Type B pancreatic cell (in vitro differentiated cells): ENCODE measurements at regions not wholly inside any gene's neighbourhood (a gene's known extent, or its start where the extent isn't known, plus 50 kb on each side); places are given as distances from the start of the nearest gene placed in this dataset.

ENCODE experiments used
- DNase-seq: peaks from one replicate; pipeline ENCODE4 v3.0.0; 2021; ENCODE audit warnings: mixed read lengths; ENCODE audit not compliant: unreplicated experiment; ENCODE audit errors: extremely low spot score
- H3K27ac Mint-ChIP-seq: 2 replicates; pipeline ENCODE4 v1.8.0; 2021; ENCODE audit warnings: mild to moderate bottlenecking, mixed read lengths
- H3K27me3 Mint-ChIP-seq: 2 replicates; pipeline ENCODE4 v1.8.0; 2021; ENCODE audit warnings: mixed read lengths
- H3K36me3 Mint-ChIP-seq: 2 replicates; pipeline ENCODE4 v1.8.0; 2021; ENCODE audit warnings: mixed read lengths
- H3K4me1 Mint-ChIP-seq: one replicate; pipeline ENCODE4 v1.8.0; 2021; ENCODE audit warnings: mixed read lengths; ENCODE audit not compliant: unreplicated experiment
- H3K4me3 Mint-ChIP-seq: 2 replicates; pipeline ENCODE4 v1.8.0; 2021; ENCODE audit warnings: mild to moderate bottlenecking, mixed read lengths
- H3K9me3 Mint-ChIP-seq: 2 replicates; pipeline ENCODE4 v1.8.0; 2021; ENCODE audit warnings: mixed read lengths
- CTCF ChIP-seq: fragments of 200-600 bp; sonication (generic); conservative IDR thresholded peaks from 2 replicates; pipeline ENCODE4 v1.5.0; 2021; ENCODE audit warnings: antibody characterized with exemption, mild to moderate bottlenecking

- Mint-ChIP-seq H3K36me3 (no peaks in the 10 kb centered on the region), H3K27me3 (no peaks in the 10 kb centered on the region), H3K9me3 (no peaks in the 10 kb centered on the region), H3K27ac (no peak overlapping the region), H3K4me3 (no peak overlapping the region), H3K4me1 (no peaks in the 10 kb centered on the region)
- DNase-seq, result no peak
- TF ChIP-seq CTCF, result no peak
These were observed 216.9 kb upstream of the DIO2 start for GRCh38 chr14:80428171-80428570.

DNA sequence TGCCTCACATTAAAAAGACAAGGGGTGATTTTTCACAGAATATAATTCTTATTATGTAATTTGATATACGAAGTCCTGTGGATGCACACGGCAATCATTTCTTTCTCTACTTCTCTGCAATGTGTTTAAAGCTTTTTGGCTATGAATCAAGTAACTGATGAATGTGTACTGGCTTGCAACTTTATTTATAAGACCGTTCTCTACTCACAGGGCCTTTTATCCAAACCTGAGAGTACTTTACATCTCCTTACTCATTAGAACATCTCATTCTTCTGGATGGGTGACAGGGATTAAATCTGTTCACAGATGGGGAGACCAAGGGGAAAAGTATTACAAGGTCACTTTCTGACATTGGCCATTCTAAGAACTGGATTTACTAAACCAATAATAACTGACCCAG, 215.8 kb upstream of the DIO2 start:
- H3K4me1 Mint-ChIP-seq, result no peaks in the 10 kb centered on the region
- no peaks in the 10 kb centered on the region for H3K36me3 Mint-ChIP-seq
- no peak overlapping the region for H3K27ac Mint-ChIP-seq
- no peaks in the 10 kb centered on the region for H3K9me3 Mint-ChIP-seq
- no peak overlapping the region for H3K4me3 Mint-ChIP-seq
- TF ChIP-seq CTCF, result no peak
- DNase-seq, result no peak
- H3K27me3 Mint-ChIP-seq, result no peaks in the 10 kb centered on the region

GRCh38 chr14:80426683-80427082, 215.4 kb upstream of the DIO2 start:
- no peak for TF ChIP-seq CTCF
- Mint-ChIP-seq H3K4me3 (no peak overlapping the region), H3K27ac (no peak overlapping the region), H3K4me1 (no peaks in the 10 kb centered on the region), H3K27me3 (no peaks in the 10 kb centered on the region), H3K36me3 (no peaks in the 10 kb centered on the region), H3K9me3 (no peaks in the 10 kb centered on the region)
- DNase-seq, result no peak

DNA sequence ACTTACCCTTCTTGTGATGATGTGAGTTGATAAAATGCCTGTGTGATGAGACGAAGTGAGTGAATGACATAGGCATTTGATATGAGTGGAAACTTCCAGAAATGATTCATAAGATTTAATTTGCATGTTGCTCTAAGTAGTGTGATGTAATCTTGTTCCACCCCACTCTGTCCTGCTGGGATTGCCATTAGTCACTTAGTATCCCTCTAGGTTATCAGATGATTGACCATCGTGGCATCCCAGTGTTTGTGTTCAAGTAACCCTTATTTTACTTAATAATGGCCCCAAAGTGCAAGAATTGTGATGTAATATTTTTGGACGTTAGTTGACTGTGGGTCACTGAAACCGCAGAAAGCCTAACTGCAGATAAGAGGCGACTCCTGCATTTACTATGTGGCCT, 214.4 kb upstream of the DIO2 start:
- Mint-ChIP-seq H3K36me3 (no peaks in the 10 kb centered on the region), H3K4me3 (no peak overlapping the region), H3K4me1 (no peaks in the 10 kb centered on the region), H3K9me3 (no peaks in the 10 kb centered on the region), H3K27ac (no peak overlapping the region), H3K27me3 (no peaks in the 10 kb centered on the region)
- no peak for DNase-seq
- TF ChIP-seq CTCF, result no peak

GRCh38 chr14:80419769-80420168, 208.5 kb upstream of the DIO2 start:
- H3K36me3 Mint-ChIP-seq, result no peaks in the 10 kb centered on the region
- H3K4me1 Mint-ChIP-seq, result no peaks in the 10 kb centered on the region
- no peak for DNase-seq
- no peak overlapping the region for H3K4me3 Mint-ChIP-seq
- TF ChIP-seq CTCF, result no peak
- H3K27ac Mint-ChIP-seq, result no peak overlapping the region
- H3K27me3 Mint-ChIP-seq, result no peaks in the 10 kb centered on the region
- H3K9me3 Mint-ChIP-seq, result no peaks in the 10 kb centered on the region

DNA sequence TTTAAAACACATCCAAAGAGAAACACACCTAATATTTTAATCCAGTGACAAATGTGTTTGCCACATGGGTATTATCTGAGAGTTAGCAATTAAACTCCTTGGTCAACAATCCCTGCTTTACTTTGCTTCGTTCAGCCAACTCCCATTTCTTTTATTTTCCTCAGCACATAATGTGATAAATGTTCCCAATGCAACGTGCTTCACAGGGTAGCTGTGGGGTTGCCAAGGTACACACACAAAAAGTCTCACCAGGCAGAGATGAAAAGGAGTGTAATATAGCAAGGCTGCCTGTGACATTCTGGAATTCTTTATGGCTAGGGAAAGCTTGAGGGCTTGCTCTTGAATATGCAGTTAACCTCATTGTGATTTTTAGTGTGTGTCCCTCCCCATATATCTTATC, 208.0 kb upstream of the DIO2 start:
- no peaks in the 10 kb centered on the region for H3K27me3 Mint-ChIP-seq
- no peaks in the 10 kb centered on the region for H3K9me3 Mint-ChIP-seq
- no peak for DNase-seq
- no peak for TF ChIP-seq CTCF
- H3K4me1 Mint-ChIP-seq, result no peaks in the 10 kb centered on the region
- H3K36me3 Mint-ChIP-seq, result no peaks in the 10 kb centered on the region
- H3K27ac Mint-ChIP-seq, result no peak overlapping the region
- no peak overlapping the region for H3K4me3 Mint-ChIP-seq
